ENCODE measurements at regions not wholly inside any gene's neighbourhood (a gene's known extent, or its start where the extent isn't known, plus 50 kb on each side); places are given as distances from the start of the nearest gene placed in this dataset.

DNA sequence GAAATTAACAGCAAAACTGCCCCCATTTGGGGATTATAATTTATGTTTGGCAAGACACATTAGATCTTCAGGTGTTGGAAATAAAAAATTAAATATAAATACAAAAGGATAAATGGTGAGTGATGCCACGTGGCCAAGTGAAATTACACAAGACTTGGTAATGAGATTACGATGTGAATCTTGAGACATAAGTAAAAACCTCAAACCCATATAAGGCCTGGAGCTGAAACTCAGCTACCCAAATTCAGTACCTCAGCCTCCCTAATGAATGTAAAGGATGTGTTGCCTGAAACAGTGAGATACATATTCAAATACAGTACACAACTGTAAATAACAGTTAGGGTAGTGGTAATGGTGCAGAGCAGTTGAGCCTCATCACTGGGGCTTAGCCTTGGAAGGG lies 1146.6 kb downstream of the OTOL1 start:
- Histone ChIP-seq H3K9ac (ENCODE audit: low read length) (no peak overlapping the region), H3K9me2 (ENCODE audit: insufficient read depth) (no peaks in the 10 kb centered on the region), H3K79me2 (ENCODE audit: insufficient read depth, low read length) (no peaks in the 10 kb centered on the region), H3K4me1 (ENCODE audit: control insufficient read depth in 1 of 2, insufficient read depth in 2 of 2, low read length in 2 of 2) (no peaks in the 10 kb centered on the region), H4K20me1 (ENCODE audit: insufficient read depth) (no peaks in the 10 kb centered on the region), H3K4me2 (ENCODE audit: low read length) (no peak overlapping the region), H3K27me3 (ENCODE audit: insufficient read depth, low read length) (no peaks in the 10 kb centered on the region), H3K36me3 (ENCODE audit: control insufficient read depth in 1 of 2, insufficient read depth in 2 of 2, low read length in 2 of 2) (no peaks in the 10 kb centered on the region), H3K27ac (ENCODE audit: low read depth, low read length) (no peak overlapping the region), H3K9me3 (ENCODE audit: control insufficient read depth in 1 of 2, insufficient read depth in 1 of 2, low read depth in 1 of 2, low read length in 2 of 2) (no peaks in the 10 kb centered on the region), H3K4me3 (replicated peaks in 1 of 2; ENCODE audit: low read depth in 1 of 2, low read length in 2 of 2) (no peak overlapping the region), H2AFZ (ENCODE audit: low read depth, low read length, poor library complexity, severe bottlenecking) (no peak overlapping the region)
- intact Hi-C loops (cut with micrococcal nuclease) = no loop called here
- CTCF ChIA-PET = no interaction called here
- RAD21 ChIA-PET (ENCODE audit: low non-redundant PET in 1 of 2, low total read pairs in 2 of 2, uncharacterized antibody in 2 of 2, unreplicated experiment in 2 of 2) = no interaction called here
- BruUV-seq (replicated peaks) = no TSS peak
- POLR2A ChIA-PET = no interaction called here
- DNase-seq (ENCODE audit: low read depth, low spot score) (no peak), ATAC-seq (no peak)
- TF ChIP-seq ZFX (IDR thresholded peaks at IDR 0.05) (no peak), EZH2phosphoT487 (IDR thresholded peaks at IDR 0.05; ENCODE audit: borderline replicate concordance) (no peak), POLR2AphosphoS5 (IDR thresholded peaks at IDR 0.05; ENCODE audit: low read depth, low read length) (no peak), SIN3A (IDR thresholded peaks at IDR 0.05; ENCODE audit: low read depth) (no peak), YY1 (IDR thresholded peaks at IDR 0.05; ENCODE audit: extremely low read depth, insufficient replicate concordance, low read depth, low read length) (no peak), POLR2A (IDR thresholded peaks at IDR 0.05; ENCODE audit: borderline replicate concordance, extremely low read depth, insufficient read depth, insufficient read length) (no peak), TCF7L2 (IDR thresholded peaks at IDR 0.05; ENCODE audit: borderline replicate concordance, extremely low read depth, insufficient read depth, insufficient read length) (no peak), ELF1 (IDR thresholded peaks at IDR 0.05; ENCODE audit: borderline replicate concordance, low read depth) (no peak), EGR1 (IDR thresholded peaks at IDR 0.05; ENCODE audit: low read depth) (no peak)
- TF ChIP-seq, protein P1, sequence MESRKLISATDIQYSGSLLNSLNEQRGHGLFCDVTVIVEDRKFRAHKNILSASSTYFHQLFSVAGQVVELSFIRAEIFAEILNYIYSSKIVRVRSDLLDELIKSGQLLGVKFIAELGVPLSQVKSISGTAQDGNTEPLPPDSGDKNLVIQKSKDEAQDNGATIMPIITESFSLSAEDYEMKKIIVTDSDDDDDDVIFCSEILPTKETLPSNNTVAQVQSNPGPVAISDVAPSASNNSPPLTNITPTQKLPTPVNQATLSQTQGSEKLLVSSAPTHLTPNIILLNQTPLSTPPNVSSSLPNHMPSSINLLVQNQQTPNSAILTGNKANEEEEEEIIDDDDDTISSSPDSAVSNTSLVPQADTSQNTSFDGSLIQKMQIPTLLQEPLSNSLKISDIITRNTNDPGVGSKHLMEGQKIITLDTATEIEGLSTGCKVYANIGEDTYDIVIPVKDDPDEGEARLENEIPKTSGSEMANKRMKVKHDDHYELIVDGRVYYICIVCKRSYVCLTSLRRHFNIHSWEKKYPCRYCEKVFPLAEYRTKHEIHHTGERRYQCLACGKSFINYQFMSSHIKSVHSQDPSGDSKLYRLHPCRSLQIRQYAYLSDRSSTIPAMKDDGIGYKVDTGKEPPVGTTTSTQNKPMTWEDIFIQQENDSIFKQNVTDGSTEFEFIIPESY (IDR thresholded peaks at IDR 0.05; ENCODE audit: extremely low read depth, insufficient replicate concordance, low read length) = no peak
- TF ChIP-seq, protein P2, sequence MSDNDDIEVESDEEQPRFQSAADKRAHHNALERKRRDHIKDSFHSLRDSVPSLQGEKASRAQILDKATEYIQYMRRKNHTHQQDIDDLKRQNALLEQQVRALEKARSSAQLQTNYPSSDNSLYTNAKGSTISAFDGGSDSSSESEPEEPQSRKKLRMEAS (IDR thresholded peaks at IDR 0.05) = no peak

All from HCT116 (cell line).